ENCODE measurements at regions not wholly inside any gene's neighbourhood (a gene's known extent, or its start where the extent isn't known, plus 50 kb on each side); places are given as distances from the start of the nearest gene placed in this dataset. TPM values are rescaled to one million over a fixed set of nuclear protein-coding genes. Genes with fewer than 3 reads are reported as not detected.

Small RNA genes lying in the stretch of these regions (small RNA-seq; reads per million reads assigned to genes)
- not detected for gene CR392039.1 (ENCODE audit: insufficient read length, low read depth, low replicate concordance)

All from BJ (cell line).